HEK293 (cell line): ENCODE measurements at regions not wholly inside any gene's neighbourhood (a gene's known extent, or its start where the extent isn't known, plus 50 kb on each side); places are given as distances from the start of the nearest gene placed in this dataset.

ENCODE experiments used
- CTCF ChIA-PET: fragments of 350-600 bp; formaldehyde crosslinking; extraction: SDS; loops from one replicate; lab custom pipeline; 2021; ENCODE audit warnings: antibody characterized with exemption; lab: Yijun Ruan, JAX
- POLR2A ChIA-PET: fragments of 300-600 bp; formaldehyde crosslinking; extraction: SDS; loops from one replicate; lab custom pipeline; 2020; ENCODE audit warnings: antibody characterized with exemption, inconsistent platforms; lab: Yijun Ruan, JAX
- H3K27ac ChIP-seq: fragments of 200-500 bp; sonication (Bioruptor generic); 2 replicates; pipeline ENCODE4 v1.5.1; 2014; ENCODE audit warnings: low read depth, low read length, control low read depth, inconsistent platforms; ENCODE audit errors: extremely low read depth
- H3K36me3 ChIP-seq, 2 experiments: fragments of 200-500 bp in 1 of 2; sonication (Bioruptor generic) in 1 of 2; 1 replicate in 1 of 2; 2 replicates in 1 of 2; pipeline ENCODE4 v1.5.1; 2014 to 2017; ENCODE audit warnings: inconsistent platforms in 2 of 2, low read length in 2 of 2; ENCODE audit not compliant: control insufficient read depth in 2 of 2, insufficient read depth in 1 of 2
- H3K4me1 ChIP-seq: fragments of 200-500 bp; sonication (Bioruptor generic); 2 replicates; pipeline ENCODE4 v1.5.1; 2014; ENCODE audit warnings: mild to moderate bottlenecking, low read length, inconsistent platforms; ENCODE audit not compliant: control insufficient read depth, insufficient read depth
- H3K4me3 ChIP-seq: 2 replicates; pipeline ENCODE4 v1.5.1; 2011; ENCODE audit warnings: low read depth, mild to moderate bottlenecking, control low read depth, low read length, moderate library complexity
- H3K9me3 ChIP-seq: fragments of 200-500 bp; sonication (Bioruptor generic); 2 replicates; pipeline ENCODE4 v1.5.1; 2014; ENCODE audit warnings: low read depth, low read length, inconsistent platforms; ENCODE audit not compliant: control insufficient read depth, insufficient read depth
- HIC1 ChIP-seq: fragments of 450-650 bp; formaldehyde crosslinking; IDR thresholded peaks from 2 replicates; pipeline ENCODE4 v1.5.1; 2016; ENCODE audit warnings: missing biosample characterization, missing genetic modification characterization
- MEIS1 ChIP-seq: sonication (generic); formaldehyde crosslinking; IDR thresholded peaks from 2 replicates; pipeline ENCODE4 v1.8.1; 2022; ENCODE audit warnings: missing genetic modification reagents, mild to moderate bottlenecking, borderline replicate concordance
- SALL2 ChIP-seq: fragments of 450-650 bp; formaldehyde crosslinking; IDR thresholded peaks from 2 replicates; pipeline ENCODE4 v1.5.0; 2017; ENCODE audit warnings: missing biosample characterization, mild to moderate bottlenecking, missing genetic modification characterization, borderline replicate concordance
- TRIM28 ChIP-seq: IDR thresholded peaks from 2 replicates; pipeline ENCODE4 v1.6.1; 2011; ENCODE audit warnings: low read length, control low read depth, borderline replicate concordance
- ZBTB17 ChIP-seq: fragments of 450-650 bp; formaldehyde crosslinking; IDR thresholded peaks from 2 replicates; pipeline ENCODE4 v1.5.1; 2016; ENCODE audit warnings: missing biosample characterization, missing genetic modification characterization
- ZBTB48 ChIP-seq: fragments of 450-650 bp; formaldehyde crosslinking; IDR thresholded peaks from 2 replicates; pipeline ENCODE4 v1.5.1; 2016; ENCODE audit warnings: missing biosample characterization, missing genetic modification characterization
- ZFP41 ChIP-seq: fragments of 450-650 bp; formaldehyde crosslinking; IDR thresholded peaks from 2 replicates; pipeline ENCODE4 v1.5.1; 2016; ENCODE audit warnings: missing biosample characterization, missing genetic modification characterization, borderline replicate concordance
- ZIC2 ChIP-seq: fragments of 450-650 bp; formaldehyde crosslinking; IDR thresholded peaks from 2 replicates; pipeline ENCODE4 v1.5.1; 2016; ENCODE audit warnings: missing biosample characterization, missing genetic modification characterization
- ZNF146 ChIP-seq: fragments of 450-650 bp; formaldehyde crosslinking; IDR thresholded peaks from 2 replicates; pipeline ENCODE4 v1.5.1; 2016; ENCODE audit warnings: missing biosample characterization, missing genetic modification characterization
- ZNF157 ChIP-seq: fragments of 450-650 bp; formaldehyde crosslinking; IDR thresholded peaks from 2 replicates; pipeline ENCODE4 v1.5.1; 2016; ENCODE audit warnings: missing biosample characterization, missing genetic modification characterization
- ZNF16 ChIP-seq: fragments of 450-650 bp; formaldehyde crosslinking; IDR thresholded peaks from 2 replicates; pipeline ENCODE4 v1.5.1; 2016; ENCODE audit warnings: low read depth, missing biosample characterization, missing genetic modification characterization
- ZNF350 ChIP-seq: fragments of 450-650 bp; formaldehyde crosslinking; IDR thresholded peaks from 2 replicates; pipeline ENCODE4 v1.5.0; 2017; ENCODE audit warnings: missing biosample characterization, mild to moderate bottlenecking, missing genetic modification characterization
- ZNF398 ChIP-seq: fragments of 450-650 bp; formaldehyde crosslinking; IDR thresholded peaks from 2 replicates; pipeline ENCODE4 v1.5.1; 2017; ENCODE audit warnings: missing biosample characterization, missing genetic modification characterization
- ZNF433 ChIP-seq: fragments of 450-650 bp; formaldehyde crosslinking; IDR thresholded peaks from 2 replicates; pipeline ENCODE4 v1.5.1; 2016; ENCODE audit warnings: missing biosample characterization, missing genetic modification characterization, low read depth
- ZNF530 ChIP-seq: fragments of 450-650 bp; formaldehyde crosslinking; IDR thresholded peaks from 2 replicates; pipeline ENCODE4 v1.5.1; 2016; ENCODE audit warnings: low read depth, missing biosample characterization, missing genetic modification characterization
- ZNF549 ChIP-seq: fragments of 450-650 bp; IDR thresholded peaks from 2 replicates; pipeline ENCODE4 v1.5.1; 2018; ENCODE audit warnings: missing biosample characterization, missing genetic modification characterization, mild to moderate bottlenecking, inconsistent platforms, moderate library complexity
- ZNF571 ChIP-seq: fragments of 450-650 bp; formaldehyde crosslinking; IDR thresholded peaks from 2 replicates; pipeline ENCODE4 v1.5.0; 2017; ENCODE audit warnings: missing biosample characterization, missing genetic modification characterization
- ZNF585B ChIP-seq: fragments of 450-650 bp; formaldehyde crosslinking; IDR thresholded peaks from 2 replicates; pipeline ENCODE4 v1.5.1; 2016; ENCODE audit warnings: missing biosample characterization, missing genetic modification characterization
- ZNF600 ChIP-seq: fragments of 450-650 bp; formaldehyde crosslinking; IDR thresholded peaks from 2 replicates; pipeline ENCODE4 v1.5.1; 2016; ENCODE audit warnings: missing biosample characterization, missing genetic modification characterization
- ZNF623 ChIP-seq: fragments of 450-650 bp; formaldehyde crosslinking; IDR thresholded peaks from 2 replicates; pipeline ENCODE4 v1.5.1; 2016; ENCODE audit warnings: missing biosample characterization, missing genetic modification characterization
- ZNF639 ChIP-seq: fragments of 450-650 bp; formaldehyde crosslinking; IDR thresholded peaks from 2 replicates; pipeline ENCODE4 v1.5.1; 2016; ENCODE audit warnings: missing biosample characterization, missing genetic modification characterization
- ZNF645 ChIP-seq: fragments of 450-650 bp; formaldehyde crosslinking; IDR thresholded peaks from 2 replicates; pipeline ENCODE4; 2016; ENCODE audit warnings: missing biosample characterization, missing genetic modification characterization
- ZNF76 ChIP-seq: fragments of 450-650 bp; formaldehyde crosslinking; IDR thresholded peaks from 2 replicates; pipeline ENCODE4; 2016; ENCODE audit warnings: low read depth, missing biosample characterization, missing genetic modification characterization, borderline replicate concordance
- ZSCAN23 ChIP-seq: fragments of 450-650 bp; formaldehyde crosslinking; IDR thresholded peaks from 2 replicates; pipeline ENCODE4 v1.5.1; 2016; ENCODE audit warnings: missing biosample characterization, missing genetic modification characterization
- TF ChIP-seq, protein P1 (sequence below): fragments of 450-650 bp; formaldehyde crosslinking; IDR thresholded peaks from 2 replicates; pipeline ENCODE4 v1.5.1; 2016; ENCODE audit warnings: missing biosample characterization, missing genetic modification characterization

- no peaks in the 10 kb centered on the region for H3K4me1 ChIP-seq
- CTCF ChIA-PET = interaction anchor here (1.4 kb wide), 1 partner anchor 38 kb away, joined by 6 read pairs; no protein-coding TSS in a partner anchor
- POLR2A ChIA-PET = no interaction called here
- no peaks in the 10 kb centered on the region for H3K9me3 ChIP-seq
- no peak overlapping the region for H3K4me3 ChIP-seq
- no peak for TF ChIP-seq ZNF398 (tag by site-specific recombination)
- no peak for TF ChIP-seq ZNF623 (tag by site-specific recombination)
- TF ChIP-seq ZNF350 (tag by site-specific recombination) = no peak
- TF ChIP-seq ZIC2 = no peak
- TF ChIP-seq ZNF146 = no peak
- TF ChIP-seq ZFP41 = no peak
- TF ChIP-seq HIC1 (tag by site-specific recombination) = no peak
- TF ChIP-seq ZNF585B (tag by site-specific recombination) = no peak
- TF ChIP-seq ZNF157 (tag by site-specific recombination) = no peak
- no peak for TF ChIP-seq ZSCAN23 (tag by site-specific recombination)
- TF ChIP-seq ZNF549 (tag by site-specific recombination) = no peak
- TF ChIP-seq ZNF571 (tag by site-specific recombination) = no peak
- no peak for TF ChIP-seq ZBTB48 (tag by site-specific recombination)
- TF ChIP-seq ZBTB17 (tag by site-specific recombination) = no peak
- TF ChIP-seq ZNF433 (tag by site-specific recombination) = no peak
- TF ChIP-seq, all 188 proteins: peak for 0
- Histone ChIP-seq H3K36me3 (no peaks in the 10 kb centered on the region), H3K27ac (no peak overlapping the region)
Observed at GRCh38 chr2:216557413-216557812, 58.8 kb downstream of the RPL37A start.

GRCh38 chr2:216557820-216558219 is 59.2 kb downstream of the RPL37A start:
- H3K27ac ChIP-seq = no peak overlapping the region
- ChIA-PET POLR2A (no interaction called here), CTCF (interaction anchor here (1.4 kb wide), 1 partner anchor 38 kb away, joined by 6 read pairs; no protein-coding TSS in a partner anchor)
- H3K4me1 ChIP-seq = no peaks in the 10 kb centered on the region
- no peak for TF ChIP-seq TRIM28
- no peak for TF ChIP-seq ZNF530 (tag by site-specific recombination)
- TF ChIP-seq ZNF600 (tag by site-specific recombination) = no peak
- no peak for TF ChIP-seq MEIS1 (CRISPR knock-in tag)
- TF ChIP-seq, protein P1, sequence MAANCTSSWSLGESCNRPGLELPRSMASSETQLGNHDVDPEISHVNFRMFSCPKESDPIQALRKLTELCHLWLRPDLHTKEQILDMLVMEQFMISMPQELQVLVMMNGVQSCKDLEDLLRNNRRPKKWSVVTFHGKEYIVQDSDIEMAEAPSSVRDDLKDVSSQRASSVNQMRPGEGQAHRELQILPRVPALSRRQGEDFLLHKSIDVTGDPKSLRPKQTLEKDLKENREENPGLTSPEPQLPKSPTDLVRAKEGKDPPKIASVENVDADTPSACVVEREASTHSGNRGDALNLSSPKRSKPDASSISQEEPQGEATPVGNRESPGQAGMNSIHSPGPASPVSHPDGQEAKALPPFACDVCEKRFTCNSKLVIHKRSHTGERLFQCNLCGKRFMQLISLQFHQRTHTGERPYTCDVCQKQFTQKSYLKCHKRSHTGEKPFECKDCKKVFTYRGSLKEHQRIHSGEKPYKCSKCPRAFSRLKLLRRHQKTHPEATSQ (tag by site-specific recombination) = no peak
- no peak for TF ChIP-seq ZBTB17 (tag by site-specific recombination)
- no peak for TF ChIP-seq ZSCAN23 (tag by site-specific recombination)
- no peak for TF ChIP-seq ZNF645 (tag by site-specific recombination)
- TF ChIP-seq ZNF16 = no peak
- TF ChIP-seq SALL2 (tag by site-specific recombination) = no peak
- TF ChIP-seq ZNF639 (tag by site-specific recombination) = no peak
- no peak for TF ChIP-seq ZNF76
- H3K4me3 ChIP-seq = no peak overlapping the region
- no peaks in the 10 kb centered on the region for H3K9me3 ChIP-seq
- H3K36me3 ChIP-seq = no peaks in the 10 kb centered on the region
